Neural cell (in vitro differentiated cells): ENCODE measurements at regions not wholly inside any gene's neighbourhood (a gene's known extent, or its start where the extent isn't known, plus 50 kb on each side); places are given as distances from the start of the nearest gene placed in this dataset.

Source experiments
- H2AFZ ChIP-seq: fragments of 200-600, 300-800 bp; sonication (generic), shearing (Covaris generic); 2 replicates; pipeline ENCODE4 v1.6.0; 2014; ENCODE audit warnings: low read depth, mild to moderate bottlenecking, antibody characterized with exemption, low read length, moderate library complexity
- H3F3A ChIP-seq: fragments of 200-600 bp; shearing (Covaris generic); 2 replicates; pipeline ENCODE4 v1.6.1; 2016; ENCODE audit warnings: mild to moderate bottlenecking, moderate library complexity, mixed read lengths, antibody characterized with exemption, low read length; ENCODE audit not compliant: insufficient read depth, poor library complexity, severe bottlenecking
- H3K27ac ChIP-seq: fragments of 200-600, 300-800 bp; sonication (generic), shearing (Covaris generic); 2 replicates; pipeline ENCODE4 v1.5.1; 2014; ENCODE audit warnings: mild to moderate bottlenecking, low read length, moderate library complexity
- H3K27me3 ChIP-seq: fragments of 300-800, 200-600 bp; sonication (generic), shearing (Covaris generic); 2 replicates; pipeline ENCODE4 v1.6.0; 2014; ENCODE audit warnings: mild to moderate bottlenecking, low read depth, low read length, moderate library complexity; ENCODE audit not compliant: insufficient read depth
- H3K36me3 ChIP-seq: fragments of 300-800, 200-600 bp; sonication (generic), shearing (Covaris generic); 2 replicates; pipeline ENCODE4 v1.5.1; 2014; ENCODE audit warnings: mild to moderate bottlenecking, antibody characterized with exemption, low read length, moderate library complexity; ENCODE audit not compliant: insufficient read depth
- H3K4me2 ChIP-seq: fragments of 300-800, 200-600 bp; sonication (generic), shearing (Covaris generic); 2 replicates; pipeline ENCODE4 v1.6.0; 2014; ENCODE audit warnings: mild to moderate bottlenecking, low read length
- H3K4me3 ChIP-seq: fragments of 300-800, 200-600 bp; sonication (generic), shearing (Covaris generic); 2 replicates; pipeline ENCODE4 v1.5.1; 2014; ENCODE audit warnings: mild to moderate bottlenecking, low read length, moderate library complexity
- H3K79me2 ChIP-seq: fragments of 200-600 bp; shearing (Covaris generic); replicated peaks from 2 replicates; pipeline ENCODE4 v1.6.0; 2014; ENCODE audit warnings: mild to moderate bottlenecking, low read length, moderate library complexity; ENCODE audit not compliant: insufficient read depth
- H3K9ac ChIP-seq: fragments of 300-800, 200-600 bp; sonication (generic), shearing (Covaris generic); 2 replicates; pipeline ENCODE4 v1.6.1; 2016; ENCODE audit warnings: mild to moderate bottlenecking, low read length, mixed read lengths
- H3K9me2 ChIP-seq: fragments of 200-600 bp; shearing (Covaris generic); 2 replicates; pipeline ENCODE4 v1.6.1; 2016; ENCODE audit warnings: mild to moderate bottlenecking, low read length, mixed read lengths; ENCODE audit not compliant: insufficient read depth
- H3K9me3 ChIP-seq: fragments of 200-600, 300-800 bp; sonication (generic), shearing (Covaris generic); 2 replicates; pipeline ENCODE4 v1.6.1; 2016; ENCODE audit warnings: mild to moderate bottlenecking, mixed run types, low read length, moderate library complexity, mixed read lengths
- H4K20me1 ChIP-seq: fragments of 200-600 bp; shearing (Covaris generic); 2 replicates; pipeline ENCODE4 v1.6.1; 2016; ENCODE audit warnings: mild to moderate bottlenecking, mixed run types; ENCODE audit not compliant: insufficient read depth
- CTCF ChIP-seq: fragments of 450-650 bp; IDR thresholded peaks from 2 replicates; pipeline ENCODE4 v1.5.1; 2014; ENCODE audit warnings: antibody characterized with exemption, mild to moderate bottlenecking, moderate library complexity; ENCODE audit not compliant: poor library complexity, severe bottlenecking
- EP300 ChIP-seq: fragments of 450-650 bp; conservative IDR thresholded peaks from 2 replicates; pipeline ENCODE4 v1.6.1; 2014; ENCODE audit warnings: antibody characterized with exemption, mild to moderate bottlenecking, moderate library complexity; ENCODE audit not compliant: poor library complexity, severe bottlenecking
- EZH2 ChIP-seq: fragments of 200-600, 300-800 bp; shearing (Covaris generic), sonication (generic); IDR thresholded peaks from 2 replicates; pipeline ENCODE4 v1.6.1; 2014; ENCODE audit warnings: antibody characterized with exemption, low read length, borderline replicate concordance, mild to moderate bottlenecking; ENCODE audit not compliant: insufficient read depth, poor library complexity, severe bottlenecking
- MXI1 ChIP-seq: fragments of 450-650 bp; conservative IDR thresholded peaks from 2 replicates; pipeline ENCODE4 v1.6.1; 2014; ENCODE audit warnings: antibody characterized with exemption, mild to moderate bottlenecking; ENCODE audit not compliant: poor library complexity, severe bottlenecking
- POLR2AphosphoS5 ChIP-seq: IDR thresholded peaks from 2 replicates; pipeline ENCODE4 v1.6.1; 2012
- RAD21 ChIP-seq: fragments of 450-650 bp; conservative IDR thresholded peaks from 2 replicates; pipeline ENCODE4 v1.6.1; 2014; ENCODE audit warnings: antibody characterized with exemption, mild to moderate bottlenecking, moderate library complexity
- REST ChIP-seq: IDR thresholded peaks from 2 replicates; pipeline ENCODE4 v1.6.1; 2012; ENCODE audit warnings: borderline replicate concordance
- SMC3 ChIP-seq: fragments of 450-650 bp; conservative IDR thresholded peaks from 2 replicates; pipeline ENCODE4 v1.6.1; 2014; ENCODE audit warnings: antibody characterized with exemption, mild to moderate bottlenecking, moderate library complexity; ENCODE audit not compliant: poor library complexity
- TAF1 ChIP-seq: IDR thresholded peaks from 2 replicates; pipeline ENCODE4 v1.6.1; 2012; ENCODE audit warnings: low read depth

GRCh38 chr4:149975172-149975571, 103.1 kb upstream of the DCLK2 start:
- TF ChIP-seq SMC3, result no peak
- no peak for TF ChIP-seq TAF1
- no peak for TF ChIP-seq CTCF
- TF ChIP-seq REST, result no peak
- no peak for TF ChIP-seq POLR2AphosphoS5
- TF ChIP-seq EP300, result no peak
- TF ChIP-seq EZH2, result no peak
- no peak for TF ChIP-seq MXI1
- TF ChIP-seq RAD21, result no peak
- Histone ChIP-seq H2AFZ (no peak overlapping the region), H3K9ac (no peak overlapping the region), H3F3A (no peaks in the 10 kb centered on the region), H3K4me2 (no peak overlapping the region), H3K27me3 (no peaks in the 10 kb centered on the region), H3K9me2 (no peaks in the 10 kb centered on the region), H3K9me3 (no peaks in the 10 kb centered on the region), H4K20me1 (no peaks in the 10 kb centered on the region), H3K27ac (no peak overlapping the region), H3K4me3 (no peak overlapping the region), H3K36me3 (no peaks in the 10 kb centered on the region), H3K79me2 (no peaks in the 10 kb centered on the region)

- H3K4me2 ChIP-seq, result no peak overlapping the region
- no peaks in the 10 kb centered on the region for H3F3A ChIP-seq
- TF ChIP-seq CTCF (no peak), REST (no peak)
- no peak overlapping the region for H2AFZ ChIP-seq
- H3K9ac ChIP-seq, result no peak overlapping the region
- no peaks in the 10 kb centered on the region for H3K9me3 ChIP-seq
- H3K79me2 ChIP-seq, result no peaks in the 10 kb centered on the region
- no peaks in the 10 kb centered on the region for H4K20me1 ChIP-seq
- no peaks in the 10 kb centered on the region for H3K27me3 ChIP-seq
- no peaks in the 10 kb centered on the region for H3K9me2 ChIP-seq
- H3K36me3 ChIP-seq, result no peaks in the 10 kb centered on the region
- H3K27ac ChIP-seq, result no peak overlapping the region
- H3K4me3 ChIP-seq, result no peak overlapping the region
Measured at GRCh38 chr4:149980121-149980682, 98.0 kb upstream of the DCLK2 start.
